HG03558 (cell line): ENCODE measurements at regions not wholly inside any gene's neighbourhood (a gene's known extent, or its start where the extent isn't known, plus 50 kb on each side); places are given as distances from the start of the nearest gene placed in this dataset.
"Not testable (repeated sequence)": the region's sequence is repeated elsewhere in the genome, so short reads cannot be mapped to it uniquely, and the experiment has no call there.

Experiments
- ATAC-seq: cut with Tn5 transposase; IDR thresholded peaks from one replicate; pipeline ENCODE4 v1.9.1; 2021; ENCODE audit warnings: moderate number of reproducible peaks; ENCODE audit not compliant: unreplicated experiment; ENCODE audit errors: extremely low read depth

- no peak for ATAC-seq
These were observed 1004.6 kb upstream of the WWC1 start for GRCh38 chr5:167286891-167287290.

DNA sequence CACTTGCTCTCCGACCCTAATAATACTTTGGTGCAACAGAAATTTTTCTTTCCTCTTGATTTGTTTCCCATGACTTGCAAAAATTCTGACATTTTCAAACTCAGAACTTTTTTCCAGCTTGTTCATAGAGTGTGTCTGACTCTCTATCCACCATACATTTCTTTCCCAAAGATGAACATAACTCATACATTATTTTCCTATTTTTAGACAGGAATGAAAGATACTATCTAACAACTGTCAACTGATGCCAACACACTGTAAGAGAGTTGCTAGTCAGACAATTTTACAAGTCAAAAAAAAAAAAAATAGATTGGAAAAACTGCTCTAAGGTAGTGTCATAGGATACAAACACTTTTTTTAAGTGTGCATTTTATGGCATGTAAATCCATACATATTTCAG is 1001.0 kb upstream of the WWC1 start:
- ATAC-seq: no peak

GRCh38 chr5:167294882-167295680 is 996.4 kb upstream of the WWC1 start:
- ATAC-seq: no peak

DNA sequence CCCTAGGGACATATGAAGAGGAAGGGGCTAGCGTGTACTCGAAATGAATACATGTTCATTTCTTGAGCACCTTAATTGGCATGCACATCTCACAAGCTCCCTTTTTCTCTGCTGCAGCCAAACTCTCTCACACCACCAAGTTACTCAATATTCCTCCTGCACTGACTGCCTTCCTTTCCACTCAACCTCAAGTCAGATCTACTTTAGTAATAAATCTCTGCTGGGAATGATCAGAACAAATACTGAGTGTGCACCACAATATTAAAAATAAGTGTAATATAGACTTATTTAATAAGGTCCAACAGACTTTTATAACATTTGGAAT is 995.8 kb upstream of the WWC1 start:
- ATAC-seq: no peak

GRCh38 chr5:167296066-167296465 is 995.4 kb upstream of the WWC1 start:
- ATAC-seq: no peak

GRCh38 chr5:167296661-167297060 is 994.8 kb upstream of the WWC1 start:
- no peak for ATAC-seq

DNA sequence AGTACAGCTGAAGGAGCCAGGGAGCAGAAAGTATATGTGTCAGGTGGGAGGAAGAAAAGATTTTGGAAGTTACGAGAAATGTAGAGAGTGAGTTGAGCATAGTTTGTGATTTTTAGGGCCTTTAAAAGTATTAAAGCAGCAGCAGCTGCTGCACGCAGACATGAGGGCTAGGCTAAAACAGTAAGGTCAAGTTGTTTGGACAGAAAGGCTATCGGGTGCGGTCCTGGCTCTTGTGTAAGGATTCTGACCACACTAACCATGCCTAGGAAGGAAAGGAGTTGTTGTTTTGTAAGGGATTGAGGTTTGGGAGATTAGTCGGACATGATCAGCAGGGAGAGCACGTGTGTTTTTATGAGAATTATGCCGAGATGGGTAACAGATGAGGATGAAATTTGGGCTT is 991.6 kb upstream of the WWC1 start:
- ATAC-seq: not testable (repeated sequence)

DNA sequence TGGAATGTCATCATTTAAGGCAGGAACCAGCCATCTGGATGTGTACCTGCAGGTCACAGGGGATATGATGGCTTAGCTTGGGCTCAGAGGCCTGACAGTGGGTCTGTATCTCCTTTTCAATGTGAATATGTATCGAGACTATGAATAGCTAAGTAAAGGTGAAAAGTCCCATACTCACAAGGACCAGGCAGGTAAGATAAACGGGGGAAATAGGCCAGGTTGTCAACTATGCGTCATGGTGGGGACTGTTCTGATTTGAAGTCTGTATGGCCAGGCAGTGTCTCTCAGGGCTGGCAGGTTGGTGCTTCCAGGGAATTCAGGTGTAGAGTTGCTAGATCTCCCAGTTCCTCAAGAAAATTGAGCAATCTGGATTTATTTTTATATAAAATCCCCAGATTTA is 987.9 kb upstream of the WWC1 start:
- no peak for ATAC-seq

- no peak for ATAC-seq
These were observed 986.5 kb upstream of the WWC1 start for GRCh38 chr5:167304834-167305469.

- no peak for ATAC-seq
These were observed 985.7 kb upstream of the WWC1 start for GRCh38 chr5:167305591-167306213.

GRCh38 chr5:167307042-167307441 is 984.4 kb upstream of the WWC1 start:
- no peak for ATAC-seq

- no peak for ATAC-seq
These were observed 983.0 kb upstream of the WWC1 start for GRCh38 chr5:167308466-167308865.

GRCh38 chr5:167309941-167310517 is 981.4 kb upstream of the WWC1 start:
- no peak for ATAC-seq

GRCh38 chr5:167311340-167311739 is 980.1 kb upstream of the WWC1 start:
- ATAC-seq: no peak

GRCh38 chr5:167312225-167312624 is 979.2 kb upstream of the WWC1 start:
- ATAC-seq: no peak

GRCh38 chr5:167315762-167316161 is 975.7 kb upstream of the WWC1 start:
- ATAC-seq: no peak

DNA sequence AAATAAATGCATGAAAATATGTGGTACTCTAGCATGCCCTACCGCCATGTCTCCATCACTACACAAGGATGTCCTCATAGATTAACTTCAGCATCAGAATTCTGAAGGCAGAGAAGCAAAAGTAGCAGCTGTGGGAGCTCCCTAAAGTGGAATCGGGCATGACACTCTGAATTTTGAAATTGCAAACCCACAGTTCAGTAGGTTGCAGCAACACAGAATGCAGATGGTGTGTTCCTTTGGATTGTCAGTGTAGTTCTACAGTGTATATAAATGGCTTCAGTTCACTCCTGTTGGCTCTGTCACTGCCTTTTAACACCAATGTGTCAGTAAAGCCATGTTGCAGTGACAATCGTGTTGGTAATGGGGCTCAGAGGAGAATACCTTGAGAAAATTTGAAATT is 973.6 kb upstream of the WWC1 start:
- ATAC-seq: no peak

DNA sequence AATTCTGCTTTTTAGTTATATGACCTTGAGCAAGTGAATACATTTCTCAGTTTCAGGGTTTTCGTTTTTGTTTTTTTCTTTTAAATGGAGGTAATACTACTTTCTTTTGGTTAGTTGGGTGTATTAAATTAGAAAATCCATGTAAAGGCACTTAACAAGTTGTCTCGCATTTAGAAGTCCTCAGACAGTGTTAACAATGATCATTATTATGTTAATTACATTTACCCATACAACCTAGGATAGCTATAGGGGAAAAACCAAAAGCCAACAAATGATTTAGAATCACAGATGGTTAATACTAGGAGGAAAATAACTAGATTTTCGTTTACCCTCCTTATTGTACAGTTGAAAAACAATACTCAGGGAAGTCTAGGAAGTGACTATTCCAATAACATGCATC is 972.2 kb upstream of the WWC1 start:
- no peak for ATAC-seq

DNA sequence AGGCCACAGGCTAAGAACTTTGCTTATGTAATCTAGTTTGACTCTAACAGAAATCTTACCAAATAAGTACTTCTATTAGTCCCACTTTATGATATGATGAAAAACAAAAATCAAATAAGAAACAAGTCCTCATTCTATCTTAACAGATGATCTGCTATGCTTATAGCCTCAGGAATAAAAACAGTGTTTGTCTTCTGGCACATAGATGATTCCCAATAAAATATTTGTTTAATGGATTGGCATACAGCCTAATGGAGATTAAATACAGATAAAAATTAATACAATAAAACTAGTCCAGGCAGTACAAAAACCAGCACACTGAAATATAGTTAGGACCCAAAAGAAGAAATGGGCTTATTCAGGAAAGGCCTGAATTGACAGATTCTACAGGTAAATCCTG is 971.4 kb upstream of the WWC1 start:
- no peak for ATAC-seq

DNA sequence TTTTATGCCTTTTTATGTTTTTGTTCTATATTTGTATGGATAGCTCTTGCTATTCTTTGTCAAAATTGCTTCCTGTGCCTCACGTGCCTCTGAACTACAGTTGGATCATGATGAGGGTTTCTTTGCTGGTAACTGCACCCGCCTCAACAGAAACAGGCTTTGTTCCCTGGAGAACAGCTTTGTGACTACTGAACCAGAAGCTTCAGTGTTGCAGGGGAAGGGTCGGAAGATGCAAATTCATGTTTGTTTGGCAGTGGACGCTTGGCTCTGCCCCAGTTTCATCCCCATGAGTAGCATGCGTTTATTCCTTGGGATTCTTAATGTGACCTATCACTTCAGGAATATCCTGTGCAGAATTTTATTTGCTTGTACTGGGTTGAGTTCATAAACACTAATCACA is 959.1 kb upstream of the WWC1 start:
- no peak for ATAC-seq

DNA sequence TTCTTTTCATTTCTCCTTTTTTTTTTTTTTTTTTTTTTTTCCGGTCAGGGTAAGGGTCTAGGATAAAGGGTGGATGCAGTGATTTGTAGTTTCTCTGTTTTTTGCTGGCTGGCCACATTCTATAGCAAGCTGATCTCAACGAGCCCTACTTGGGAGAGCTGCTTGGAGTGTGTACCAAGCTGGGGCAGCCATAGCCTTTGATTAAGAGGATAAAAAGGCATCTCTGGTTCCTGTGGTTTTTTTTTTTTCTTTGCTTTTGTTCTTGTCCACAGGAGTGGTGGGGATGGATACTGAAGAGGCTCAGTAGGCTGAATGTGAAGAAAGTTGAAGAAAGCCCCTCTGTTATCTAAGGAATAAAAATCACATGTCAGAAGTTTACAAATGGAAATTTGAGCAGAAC is 955.3 kb upstream of the WWC1 start:
- no peak for ATAC-seq
